SJSA1 (cell line): ENCODE measurements at regions not wholly inside any gene's neighbourhood (a gene's known extent, or its start where the extent isn't known, plus 50 kb on each side); places are given as distances from the start of the nearest gene placed in this dataset.
A peak's percentile ranks its signal among the peaks of the same experiment; 100 is the strongest.

ENCODE experiments used
- DNase-seq, 2 experiments: peaks; one replicate each; pipeline ENCODE4 v3.0.0-alpha.2; 2015 to 2020; ENCODE audit warnings: low spot score in 2 of 2, low read depth in 1 of 2
- H3K27ac ChIP-seq: fragments of 250-450 bp; sonication (Bioruptor Pico); 2 replicates; pipeline ENCODE4 v1.5.1; 2020; ENCODE audit warnings: mild to moderate bottlenecking, moderate library complexity
- H3K27me3 ChIP-seq: fragments of 250-450 bp; sonication (Bioruptor Pico); replicated peaks from 2 replicates; pipeline ENCODE4 v1.5.1; 2020; ENCODE audit warnings: mild to moderate bottlenecking, moderate library complexity
- H3K36me3 ChIP-seq: fragments of 250-450 bp; sonication (Bioruptor Pico); 2 replicates; pipeline ENCODE4 v1.5.1; 2020; ENCODE audit warnings: mild to moderate bottlenecking
- H3K4me1 ChIP-seq: fragments of 250-450 bp; sonication (Bioruptor Pico); replicated peaks from 2 replicates; pipeline ENCODE4 v1.6.1; 2021; ENCODE audit warnings: mild to moderate bottlenecking
- H3K4me3 ChIP-seq: fragments of 250-450 bp; sonication (Bioruptor Pico); 2 replicates; pipeline ENCODE4 v1.5.1; 2020; ENCODE audit warnings: mild to moderate bottlenecking
- H3K9me3 ChIP-seq: fragments of 250-450 bp; sonication (Bioruptor Pico); replicated peaks from 2 replicates; pipeline ENCODE4 v1.5.1; 2020; ENCODE audit warnings: mild to moderate bottlenecking

- H3K4me3 ChIP-seq, result no peak overlapping the region
- DNase-seq, result no peak
- no peaks in the 10 kb centered on the region for H3K36me3 ChIP-seq
- no peaks in the 10 kb centered on the region for H3K9me3 ChIP-seq
- no peak overlapping the region for H3K27ac ChIP-seq
- no peaks in the 10 kb centered on the region for H3K4me1 ChIP-seq
- H3K27me3 ChIP-seq, result no peaks in the 10 kb centered on the region
Observed at GRCh38 chr3:106013971-106014370, 145.2 kb upstream of the CBLB start.

- Histone ChIP-seq H3K27ac (no peak overlapping the region), H3K27me3 (no peaks in the 10 kb centered on the region), H3K9me3 (no peaks in the 10 kb centered on the region), H3K4me1 (no peaks in the 10 kb centered on the region), H3K36me3 (no peaks in the 10 kb centered on the region), H3K4me3 (no peak overlapping the region)
- no peak for DNase-seq
Observed at GRCh38 chr3:106014518-106014917, 145.7 kb upstream of the CBLB start.

- H3K4me1 ChIP-seq, result no peaks in the 10 kb centered on the region
- H3K27me3 ChIP-seq, result no peaks in the 10 kb centered on the region
- DNase-seq, result no peak
- no peak overlapping the region for H3K27ac ChIP-seq
- no peak overlapping the region for H3K4me3 ChIP-seq
- no peaks in the 10 kb centered on the region for H3K9me3 ChIP-seq
- no peaks in the 10 kb centered on the region for H3K36me3 ChIP-seq
Observed at GRCh38 chr3:106014971-106015370, 146.2 kb upstream of the CBLB start.

- no peak for DNase-seq
- no peak overlapping the region for H3K27ac ChIP-seq
- no peak overlapping the region for H3K4me3 ChIP-seq
- no peaks in the 10 kb centered on the region for H3K4me1 ChIP-seq
- H3K27me3 ChIP-seq, result no peaks in the 10 kb centered on the region
- no peaks in the 10 kb centered on the region for H3K36me3 ChIP-seq
- H3K9me3 ChIP-seq, result no peaks in the 10 kb centered on the region
Observed at GRCh38 chr3:106018102-106018501, 149.3 kb upstream of the CBLB start.

- no peaks in the 10 kb centered on the region for H3K36me3 ChIP-seq
- no peak for DNase-seq
- no peak overlapping the region for H3K27ac ChIP-seq
- no peaks in the 10 kb centered on the region for H3K4me1 ChIP-seq
- no peaks in the 10 kb centered on the region for H3K27me3 ChIP-seq
- no peaks in the 10 kb centered on the region for H3K9me3 ChIP-seq
- H3K4me3 ChIP-seq, result no peak overlapping the region
Observed at GRCh38 chr3:106018929-106019550, 150.2 kb upstream of the CBLB start.

- no peak for DNase-seq
- Histone ChIP-seq H3K4me1 (peaks cover 6% of the 10 kb centered on the region), H3K27me3 (no peaks in the 10 kb centered on the region), H3K9me3 (no peaks in the 10 kb centered on the region), H3K4me3 (no peak overlapping the region), H3K36me3 (no peaks in the 10 kb centered on the region), H3K27ac (no peak overlapping the region)
Observed at GRCh38 chr3:106022913-106023312, 154.1 kb upstream of the CBLB start.

- peak in 1 of 2 experiments; percentile 9 for DNase-seq
- peaks cover 6% of the 10 kb centered on the region for H3K4me1 ChIP-seq
- H3K27ac ChIP-seq, result no peak overlapping the region
Observed at GRCh38 chr3:106025151-106025722, 156.4 kb upstream of the CBLB start.

GRCh38 chr3:106029954-106030626, 161.3 kb upstream of the CBLB start:
- Histone ChIP-seq H3K36me3 (no peaks in the 10 kb centered on the region), H3K4me1 (peaks cover 3% of the 10 kb centered on the region), H3K9me3 (no peaks in the 10 kb centered on the region), H3K27me3 (no peaks in the 10 kb centered on the region), H3K4me3 (no peak overlapping the region), H3K27ac (no peak overlapping the region)
- DNase-seq, result no peak

More at GRCh38 chr3:106025151-106025722, 156.4 kb upstream of the CBLB start:
- no peaks in the 10 kb centered on the region for H3K9me3 ChIP-seq
- no peak overlapping the region for H3K4me3 ChIP-seq
- H3K27me3 ChIP-seq, result no peaks in the 10 kb centered on the region
- no peaks in the 10 kb centered on the region for H3K36me3 ChIP-seq

- H3K4me1 ChIP-seq, result no peaks in the 10 kb centered on the region
- DNase-seq, result no peak
- H3K9me3 ChIP-seq, result no peaks in the 10 kb centered on the region
- no peak overlapping the region for H3K27ac ChIP-seq
- no peaks in the 10 kb centered on the region for H3K27me3 ChIP-seq
- no peak overlapping the region for H3K4me3 ChIP-seq
- no peaks in the 10 kb centered on the region for H3K36me3 ChIP-seq
Observed at GRCh38 chr3:106030627-106030963, 161.8 kb upstream of the CBLB start.

GRCh38 chr3:106032479-106032878, 163.7 kb upstream of the CBLB start:
- no peaks in the 10 kb centered on the region for H3K9me3 ChIP-seq
- no peaks in the 10 kb centered on the region for H3K27me3 ChIP-seq
- DNase-seq, result no peak

GRCh38 chr3:106033654-106034053, 164.8 kb upstream of the CBLB start:
- Histone ChIP-seq H3K4me3 (no peak overlapping the region), H3K9me3 (no peaks in the 10 kb centered on the region), H3K27ac (no peak overlapping the region), H3K4me1 (no peaks in the 10 kb centered on the region), H3K36me3 (no peaks in the 10 kb centered on the region), H3K27me3 (no peaks in the 10 kb centered on the region)
- DNase-seq, result no peak

More at GRCh38 chr3:106032479-106032878, 163.7 kb upstream of the CBLB start:
- Histone ChIP-seq H3K36me3 (no peaks in the 10 kb centered on the region), H3K4me1 (no peaks in the 10 kb centered on the region), H3K4me3 (no peak overlapping the region), H3K27ac (no peak overlapping the region)

GRCh38 chr3:106034313-106034712, 165.5 kb upstream of the CBLB start:
- H3K27me3 ChIP-seq, result no peaks in the 10 kb centered on the region
- no peaks in the 10 kb centered on the region for H3K4me1 ChIP-seq
- no peak overlapping the region for H3K27ac ChIP-seq
- no peaks in the 10 kb centered on the region for H3K9me3 ChIP-seq
- no peak overlapping the region for H3K4me3 ChIP-seq
- DNase-seq, result no peak
- no peaks in the 10 kb centered on the region for H3K36me3 ChIP-seq

GRCh38 chr3:106035619-106036018, 166.8 kb upstream of the CBLB start:
- Histone ChIP-seq H3K4me1 (no peaks in the 10 kb centered on the region), H3K9me3 (no peaks in the 10 kb centered on the region)
- DNase-seq, result no peak

GRCh38 chr3:106036696-106037095, 167.9 kb upstream of the CBLB start:
- Histone ChIP-seq H3K9me3 (no peaks in the 10 kb centered on the region), H3K36me3 (no peaks in the 10 kb centered on the region), H3K27ac (no peak overlapping the region), H3K27me3 (no peaks in the 10 kb centered on the region), H3K4me1 (no peaks in the 10 kb centered on the region), H3K4me3 (no peak overlapping the region)
- DNase-seq, result no peak

More at GRCh38 chr3:106035619-106036018, 166.8 kb upstream of the CBLB start:
- Histone ChIP-seq H3K36me3 (no peaks in the 10 kb centered on the region), H3K27me3 (no peaks in the 10 kb centered on the region), H3K4me3 (no peak overlapping the region), H3K27ac (no peak overlapping the region)
